ENCODE measurements at regions not wholly inside any gene's neighbourhood (a gene's known extent, or its start where the extent isn't known, plus 50 kb on each side); places are given as distances from the start of the nearest gene placed in this dataset.

DNA sequence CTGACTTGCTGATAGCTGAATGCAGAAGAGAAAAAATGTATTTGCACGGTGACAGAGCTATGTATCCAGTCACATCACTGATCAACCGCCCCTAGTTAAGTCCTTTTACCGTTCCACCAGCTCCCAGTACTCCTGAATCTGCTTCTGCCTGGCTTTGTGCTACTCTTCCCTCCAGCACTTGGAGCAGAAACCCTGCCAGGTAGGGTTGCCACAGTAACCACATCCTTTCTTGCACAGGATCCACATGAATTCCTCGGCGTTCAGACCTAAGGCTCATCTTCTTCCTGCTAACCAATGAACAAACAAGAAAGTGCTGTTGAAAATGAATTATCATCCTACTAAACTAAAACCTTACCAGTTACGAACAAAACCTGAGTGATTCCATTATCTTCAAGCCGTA, 52.0 kb upstream of the KCTD7 start:
- TF ChIP-seq, protein P1, sequence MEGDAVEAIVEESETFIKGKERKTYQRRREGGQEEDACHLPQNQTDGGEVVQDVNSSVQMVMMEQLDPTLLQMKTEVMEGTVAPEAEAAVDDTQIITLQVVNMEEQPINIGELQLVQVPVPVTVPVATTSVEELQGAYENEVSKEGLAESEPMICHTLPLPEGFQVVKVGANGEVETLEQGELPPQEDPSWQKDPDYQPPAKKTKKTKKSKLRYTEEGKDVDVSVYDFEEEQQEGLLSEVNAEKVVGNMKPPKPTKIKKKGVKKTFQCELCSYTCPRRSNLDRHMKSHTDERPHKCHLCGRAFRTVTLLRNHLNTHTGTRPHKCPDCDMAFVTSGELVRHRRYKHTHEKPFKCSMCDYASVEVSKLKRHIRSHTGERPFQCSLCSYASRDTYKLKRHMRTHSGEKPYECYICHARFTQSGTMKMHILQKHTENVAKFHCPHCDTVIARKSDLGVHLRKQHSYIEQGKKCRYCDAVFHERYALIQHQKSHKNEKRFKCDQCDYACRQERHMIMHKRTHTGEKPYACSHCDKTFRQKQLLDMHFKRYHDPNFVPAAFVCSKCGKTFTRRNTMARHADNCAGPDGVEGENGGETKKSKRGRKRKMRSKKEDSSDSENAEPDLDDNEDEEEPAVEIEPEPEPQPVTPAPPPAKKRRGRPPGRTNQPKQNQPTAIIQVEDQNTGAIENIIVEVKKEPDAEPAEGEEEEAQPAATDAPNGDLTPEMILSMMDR (IDR thresholded peaks at IDR 0.05), result no peak
- no peak for TF ChIP-seq POLR2A (IDR thresholded peaks at IDR 0.05)

Data from Peyer's patch (tissue), 4 donors.